Spleen (tissue), 7 donors: ENCODE measurements at regions not wholly inside any gene's neighbourhood (a gene's known extent, or its start where the extent isn't known, plus 50 kb on each side); places are given as distances from the start of the nearest gene placed in this dataset.

Experiments used
- CTCF ChIP-seq, 11 experiments: fragments of 200-600 bp in 7 of 11; fragments of 450-650 bp in 4 of 11; sonication (generic) in 4 of 11; IDR thresholded peaks in 8 of 11; conservative IDR thresholded peaks in 3 of 11; 1 replicate in 7 of 11; 2 replicates in 4 of 11; pipeline versions ENCODE4 v1.4.0 to v1.8.0; 2016 to 2021; ENCODE audit warnings: antibody characterized with exemption in 11 of 11, inconsistent platforms in 4 of 11, mild to moderate bottlenecking in 1 of 11
- POLR2A ChIP-seq, 3 donors: fragments of 450-650 bp; IDR thresholded peaks; one replicate each; pipeline ENCODE4 v1.5.1; 2017; ENCODE audit warnings: antibody characterized with exemption in 3 of 3, mild to moderate bottlenecking in 1 of 3
- donor health status: DM: no; HTN: no; CAD: no; lungs with moderate emphysema.
- donor health status: DM: no; HTN: no; CAD: no.
- donor health status: DM: no; HTN: no; CAD: no.

GRCh38 chr2:118678985-118679384, 168.5 kb downstream of the EN1 start:
- TF ChIP-seq CTCF (IDR thresholded peaks at IDR 0.05 in 8 of 11, conservative IDR thresholded peaks at IDR 0.05 in 3 of 11) (no peak), POLR2A (IDR thresholded peaks at IDR 0.05) (no peak)
